ENCODE measurements at regions not wholly inside any gene's neighbourhood (a gene's known extent, or its start where the extent isn't known, plus 50 kb on each side); places are given as distances from the start of the nearest gene placed in this dataset.

DNA sequence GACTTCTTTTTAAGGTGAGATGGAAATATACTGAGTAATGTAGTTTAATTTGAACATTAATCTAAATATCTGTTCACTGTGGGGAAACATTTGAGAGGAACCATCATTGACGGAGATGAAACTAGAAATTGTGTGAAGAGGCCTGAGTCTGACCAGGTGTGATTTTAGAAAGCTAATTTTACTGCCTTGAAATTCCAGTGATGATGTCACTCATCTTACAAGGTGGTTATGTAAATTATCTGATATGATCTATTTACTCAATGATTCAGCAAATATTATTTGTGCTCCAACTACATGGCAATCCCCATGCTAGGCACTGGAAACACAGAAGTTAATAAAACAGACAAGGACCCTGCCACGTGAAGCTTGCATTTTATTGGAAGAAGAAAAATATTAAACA is 435.7 kb upstream of the DCN start:
- no peaks in the 10 kb centered on the region for H3K79me2 ChIP-seq (ENCODE audit: control insufficient read depth, insufficient read depth, low read length)
- no peak for ATAC-seq (ENCODE audit: low read depth)
- no peak for TF ChIP-seq EZH2 (IDR thresholded peaks at IDR 0.05; ENCODE audit: borderline replicate concordance, insufficient read depth, low read depth, low read length, poor library complexity, severe bottlenecking)
- TF ChIP-seq CTCF (IDR thresholded peaks at IDR 0.05): no peak
- H3K4me3 Mint-ChIP-seq: no peak overlapping the region
- no peak overlapping the region for H3K27ac ChIP-seq (ENCODE audit: low read length in 2 of 2)
- H3K36me3 ChIP-seq (replicated peaks in 1 of 2; ENCODE audit: control extremely low read depth in 1 of 2, control insufficient read depth in 1 of 2, extremely low read depth in 1 of 2, insufficient read depth in 2 of 2, low read length in 1 of 2): no peaks in the 10 kb centered on the region
- H3K27ac Mint-ChIP-seq: no peak overlapping the region
- H4K20me1 ChIP-seq (ENCODE audit: control insufficient read depth, insufficient read depth, low read length, poor library complexity, severe bottlenecking): no peaks in the 10 kb centered on the region
- intact Hi-C loops (cut with micrococcal nuclease): no loop called here
- H3K4me1 ChIP-seq (ENCODE audit: control insufficient read depth in 2 of 2, insufficient read depth in 2 of 2, low read length in 2 of 2): no peaks in the 10 kb centered on the region
- no peaks in the 10 kb centered on the region for H3K9me3 ChIP-seq (ENCODE audit: control extremely low read depth in 1 of 3, control insufficient read depth in 2 of 3, insufficient read depth in 1 of 3, low read length in 2 of 3)
- no peaks in the 10 kb centered on the region for H3K9me3 Mint-ChIP-seq (ENCODE audit: insufficient read depth)
- H3K4me2 ChIP-seq (replicated peaks; ENCODE audit: low read depth, low read length, poor library complexity, severe bottlenecking): no peak overlapping the region
- ChIA-PET CTCF (no interaction called here), POLR2A (no interaction called here)
- peaks cover 0 to 2% (median 0%) of the 10 kb centered on the region in 4 experiments for H3K27me3 ChIP-seq (replicated peaks in 1 of 4; ENCODE audit: control extremely low read depth in 1 of 4, control insufficient read depth in 3 of 4, insufficient read depth in 4 of 4, low read length in 3 of 4)
- peaks cover 24% of the 10 kb centered on the region for H3K27me3 Mint-ChIP-seq
- no peak overlapping the region for H3K9ac ChIP-seq (ENCODE audit: low read length)
- H2AFZ ChIP-seq (ENCODE audit: insufficient read depth, low read depth, low read length, poor library complexity, severe bottlenecking): no peak overlapping the region
- DNase-seq: no peak
- no peak overlapping the region for H3K4me3 ChIP-seq (ENCODE audit: control extremely low read depth in 1 of 5, extremely low read depth in 1 of 5, insufficient read depth in 1 of 5, low read depth in 2 of 5, low read length in 4 of 5)
- no peaks in the 10 kb centered on the region for H3K4me1 Mint-ChIP-seq
- no CpG with 5 or more reads among the region's 2 CpGs for WGBS (ENCODE audit: insufficient coverage)

- no peak overlapping the region for H3K4me2 ChIP-seq (replicated peaks; ENCODE audit: low read depth, low read length, poor library complexity, severe bottlenecking)
- Mint-ChIP-seq H3K4me1 (no peaks in the 10 kb centered on the region), H3K27ac (no peak overlapping the region), H3K27me3 (peaks cover 24% of the 10 kb centered on the region), H3K4me3 (no peak overlapping the region), H3K9me3 (ENCODE audit: insufficient read depth) (no peaks in the 10 kb centered on the region)
- H3K27me3 ChIP-seq (replicated peaks in 1 of 4; ENCODE audit: control extremely low read depth in 1 of 4, control insufficient read depth in 3 of 4, insufficient read depth in 4 of 4, low read length in 3 of 4): peaks cover 0 to 2% (median 0%) of the 10 kb centered on the region in 4 experiments
- intact Hi-C loops (cut with micrococcal nuclease): no loop called here
- ATAC-seq (ENCODE audit: low read depth) (no peak), DNase-seq (no peak)
- H3K9me3 ChIP-seq (ENCODE audit: control extremely low read depth in 1 of 3, control insufficient read depth in 2 of 3, insufficient read depth in 1 of 3, low read length in 2 of 3): no peaks in the 10 kb centered on the region
- no peak overlapping the region for H3K9ac ChIP-seq (ENCODE audit: low read length)
- WGBS (ENCODE audit: insufficient coverage): no CpG with 5 or more reads among the region's 1 CpG
- ChIA-PET POLR2A (no interaction called here), CTCF (no interaction called here)
- no peaks in the 10 kb centered on the region for H3K79me2 ChIP-seq (ENCODE audit: control insufficient read depth, insufficient read depth, low read length)
- H3K27ac ChIP-seq (ENCODE audit: low read length in 2 of 2): no peak overlapping the region
- TF ChIP-seq CTCF (IDR thresholded peaks at IDR 0.05) (no peak), EZH2 (IDR thresholded peaks at IDR 0.05; ENCODE audit: borderline replicate concordance, insufficient read depth, low read depth, low read length, poor library complexity, severe bottlenecking) (no peak)
- H3K4me1 ChIP-seq (ENCODE audit: control insufficient read depth in 2 of 2, insufficient read depth in 2 of 2, low read length in 2 of 2): no peaks in the 10 kb centered on the region
- H4K20me1 ChIP-seq (ENCODE audit: control insufficient read depth, insufficient read depth, low read length, poor library complexity, severe bottlenecking): no peaks in the 10 kb centered on the region
- H3K36me3 ChIP-seq (replicated peaks in 1 of 2; ENCODE audit: control extremely low read depth in 1 of 2, control insufficient read depth in 1 of 2, extremely low read depth in 1 of 2, insufficient read depth in 2 of 2, low read length in 1 of 2): no peaks in the 10 kb centered on the region
- no peak overlapping the region for H2AFZ ChIP-seq (ENCODE audit: insufficient read depth, low read depth, low read length, poor library complexity, severe bottlenecking)
- H3K4me3 ChIP-seq (ENCODE audit: control extremely low read depth in 1 of 5, extremely low read depth in 1 of 5, insufficient read depth in 1 of 5, low read depth in 2 of 5, low read length in 4 of 5): no peak overlapping the region
Observed at GRCh38 chr12:91617818-91618217, 435.2 kb upstream of the DCN start.
